Hindlimb muscle (tissue), 1 donor: ENCODE measurements at regions not wholly inside any gene's neighbourhood (a gene's known extent, or its start where the extent isn't known, plus 50 kb on each side); places are given as distances from the start of the nearest gene placed in this dataset.
"Not testable (repeated sequence)": the region's sequence is repeated elsewhere in the genome, so short reads cannot be mapped to it uniquely, and the experiment has no call there.

Experiments
- DNase-seq: peaks from one replicate; pipeline ENCODE4 v3.0.0-alpha.2; 2013

GRCh38 chr4:132094017-132094416 lies 1055.1 kb upstream of the PCDH10 start:
- no peak for DNase-seq

GRCh38 chr4:132097041-132097440 lies 1052.1 kb upstream of the PCDH10 start:
- no peak for DNase-seq

- DNase-seq, result no peak
Observed at GRCh38 chr4:132101526-132101925, 1047.6 kb upstream of the PCDH10 start.

GRCh38 chr4:132108784-132109183 lies 1040.3 kb upstream of the PCDH10 start:
- no peak for DNase-seq

GRCh38 chr4:132114885-132115284 lies 1034.2 kb upstream of the PCDH10 start:
- no peak for DNase-seq

GRCh38 chr4:132122741-132123140 lies 1026.4 kb upstream of the PCDH10 start:
- not testable (repeated sequence) for DNase-seq

- DNase-seq, result no peak
Observed at GRCh38 chr4:132123870-132124623, 1025.0 kb upstream of the PCDH10 start.

GRCh38 chr4:132124624-132124974 lies 1024.5 kb upstream of the PCDH10 start:
- no peak for DNase-seq

- DNase-seq, result no peak
Observed at GRCh38 chr4:132125131-132125530, 1024.0 kb upstream of the PCDH10 start.

- DNase-seq, result no peak
Observed at GRCh38 chr4:132132433-132132832, 1016.7 kb upstream of the PCDH10 start.

- no peak for DNase-seq
Observed at GRCh38 chr4:132169660-132170059, 979.4 kb upstream of the PCDH10 start.

- DNase-seq, result no peak
Observed at GRCh38 chr4:132180020-132180427, 969.1 kb upstream of the PCDH10 start.

- no peak for DNase-seq
Observed at GRCh38 chr4:132195176-132195575, 953.9 kb upstream of the PCDH10 start.

- DNase-seq, result no peak
Observed at GRCh38 chr4:132203618-132204017, 945.5 kb upstream of the PCDH10 start.

GRCh38 chr4:132214519-132214918 lies 934.6 kb upstream of the PCDH10 start:
- no peak for DNase-seq

- DNase-seq, result no peak
Observed at GRCh38 chr4:132218406-132218805, 930.7 kb upstream of the PCDH10 start.

GRCh38 chr4:132227151-132227856 lies 921.8 kb upstream of the PCDH10 start:
- DNase-seq, result no peak

GRCh38 chr4:132227857-132228165 lies 921.3 kb upstream of the PCDH10 start:
- DNase-seq, result not testable (repeated sequence)

GRCh38 chr4:132228676-132229075 lies 920.4 kb upstream of the PCDH10 start:
- no peak for DNase-seq

- DNase-seq, result no peak
Observed at GRCh38 chr4:132230025-132230424, 919.1 kb upstream of the PCDH10 start.

- DNase-seq, result no peak
Observed at GRCh38 chr4:132238697-132239096, 910.4 kb upstream of the PCDH10 start.

- DNase-seq, result no peak
Observed at GRCh38 chr4:132240081-132240480, 909.0 kb upstream of the PCDH10 start.

GRCh38 chr4:132245319-132245718 lies 903.8 kb upstream of the PCDH10 start:
- no peak for DNase-seq

GRCh38 chr4:132264176-132264575 lies 884.9 kb upstream of the PCDH10 start:
- no peak for DNase-seq

GRCh38 chr4:132266374-132266773 lies 882.7 kb upstream of the PCDH10 start:
- no peak for DNase-seq
